IMR-90 (cell line): ENCODE measurements at regions not wholly inside any gene's neighbourhood (a gene's known extent, or its start where the extent isn't known, plus 50 kb on each side); places are given as distances from the start of the nearest gene placed in this dataset.

Experiments
- ATAC-seq: fragments of 200-7000 bp; cut with Tn5 transposase; 2 replicates; pipeline ENCODE4 v1.9.1; 2020; ENCODE audit warnings: low read depth, mild to moderate bottlenecking, moderate library complexity
- BruUV-seq: library from RNA; stranded (reverse); fragments of 400-500 nt; replicated peaks from 2 replicates; lab custom pipeline; 2021; lab: Mats Ljungman, UMichigan
- CTCF ChIA-PET: fragments of 300-600 bp; formaldehyde crosslinking; extraction: SDS; loops from one replicate; lab custom pipeline; 2021; ENCODE audit warnings: antibody characterized with exemption; lab: Yijun Ruan, JAX
- POLR2A ChIA-PET: fragments of 300-600 bp; sonication (Branson Sonifier 250); formaldehyde crosslinking; loops from one replicate; lab custom pipeline; 2022; ENCODE audit warnings: antibody characterized with exemption; ENCODE audit not compliant: unreplicated experiment; lab: Charles Lee
- DNase-seq: peaks from one replicate; pipeline ENCODE4 v3.0.0; 2013
- H2AFZ ChIP-seq: replicated peaks from 2 replicates; pipeline ENCODE3; 2013; ENCODE audit warnings: low read length, mild to moderate bottlenecking; ENCODE audit not compliant: poor library complexity
- H2AK5ac ChIP-seq: 2 replicates; pipeline ENCODE4 v1.6.1; 2013; ENCODE audit warnings: low read depth, low read length, inconsistent platforms
- H2AK9ac ChIP-seq: replicated peaks from 2 replicates; pipeline ENCODE3; 2013; ENCODE audit warnings: mild to moderate bottlenecking, low read depth, low read length, moderate library complexity; ENCODE audit not compliant: poor library complexity
- H2BK120ac ChIP-seq: 2 replicates; pipeline ENCODE4 v1.6.1; 2013; ENCODE audit warnings: low read depth, low read length, inconsistent platforms
- H2BK15ac ChIP-seq: 3 replicates; pipeline ENCODE4 v1.6.1; 2013; ENCODE audit warnings: low read depth, low read length, inconsistent platforms
- H2BK20ac ChIP-seq: 2 replicates; pipeline ENCODE4 v1.6.1; 2013; ENCODE audit warnings: low read depth, mild to moderate bottlenecking, inconsistent platforms, low read length, moderate library complexity
- H2BK5ac ChIP-seq: 2 replicates; pipeline ENCODE4 v1.6.1; 2013; ENCODE audit warnings: mild to moderate bottlenecking, low read depth, low read length, inconsistent platforms; ENCODE audit not compliant: poor library complexity, severe bottlenecking
- H3K14ac ChIP-seq: replicated peaks from 2 replicates; pipeline ENCODE4 v1.6.1; 2013; ENCODE audit warnings: low read depth, low read length, inconsistent platforms
- H3K18ac ChIP-seq: 2 replicates; pipeline ENCODE4 v1.6.1; 2013; ENCODE audit warnings: low read depth, low read length, control low read depth
- H3K23ac ChIP-seq: 2 replicates; pipeline ENCODE4 v1.6.1; 2013; ENCODE audit warnings: low read depth, low read length, inconsistent platforms
- H3K27ac ChIP-seq: 2 replicates; pipeline ENCODE4 v1.5.1; 2013; ENCODE audit warnings: mild to moderate bottlenecking, control low read depth, low read length; ENCODE audit not compliant: insufficient read depth
- H3K27me3 ChIP-seq: 2 replicates; pipeline ENCODE4 v1.6.1; 2013; ENCODE audit warnings: low read length; ENCODE audit not compliant: control insufficient read depth, insufficient read depth
- H3K36me3 ChIP-seq: 2 replicates; pipeline ENCODE4 v1.6.1; 2013; ENCODE audit warnings: low read length, mixed read lengths; ENCODE audit not compliant: control insufficient read depth, insufficient read depth
- H3K4ac ChIP-seq: 2 replicates; pipeline ENCODE4 v1.6.1; 2013; ENCODE audit warnings: low read depth, low read length, inconsistent platforms
- H3K4me1 ChIP-seq: 2 replicates; pipeline ENCODE4 v1.6.1; 2013; ENCODE audit warnings: low read length, mixed read lengths; ENCODE audit not compliant: control insufficient read depth, insufficient read depth
- H3K4me2 ChIP-seq: 2 replicates; pipeline ENCODE4 v1.6.1; 2013; ENCODE audit warnings: low read depth, mild to moderate bottlenecking, control low read depth, low read length, moderate library complexity
- H3K4me3 ChIP-seq: 2 replicates; pipeline ENCODE4 v1.5.1; 2013; ENCODE audit warnings: low read depth, mild to moderate bottlenecking, control low read depth, low read length, moderate library complexity; ENCODE audit not compliant: insufficient read depth
- H3K56ac ChIP-seq: 2 replicates; pipeline ENCODE4 v1.6.1; 2013; ENCODE audit warnings: low read length, inconsistent platforms; ENCODE audit not compliant: insufficient read depth; ENCODE audit errors: extremely low read depth
- H3K79me1 ChIP-seq, 2 experiments: 2 replicates each; pipeline ENCODE4 v1.6.1; 2013; ENCODE audit warnings: low read length in 2 of 2, inconsistent platforms in 1 of 2, low read depth in 1 of 2
- H3K9ac ChIP-seq: 2 replicates; pipeline ENCODE4 v1.6.1; 2013; ENCODE audit warnings: low read depth, low read length, control low read depth
- H3K9me1 ChIP-seq: 2 replicates; pipeline ENCODE4 v1.6.1; 2013; ENCODE audit warnings: low read length, inconsistent platforms; ENCODE audit not compliant: insufficient read depth
- H3K9me3 ChIP-seq: 2 replicates; pipeline ENCODE4 v1.6.1; 2013; ENCODE audit warnings: low read length; ENCODE audit not compliant: control insufficient read depth, insufficient read depth
- H4K20me1 ChIP-seq: 2 replicates; pipeline ENCODE4 v1.6.1; 2013; ENCODE audit warnings: low read length, inconsistent platforms; ENCODE audit not compliant: insufficient read depth
- H4K5ac ChIP-seq: 2 replicates; pipeline ENCODE4 v1.6.1; 2013; ENCODE audit warnings: mild to moderate bottlenecking, low read depth, low read length, control low read depth
- H4K8ac ChIP-seq, 2 experiments: 2 replicates each; pipeline ENCODE4 v1.6.1; 2013; ENCODE audit warnings: low read depth in 2 of 2, low read length in 2 of 2, control low read depth in 1 of 2, inconsistent platforms in 1 of 2
- H4K91ac ChIP-seq: 2 replicates; pipeline ENCODE4 v1.6.1; 2013; ENCODE audit warnings: low read depth, low read length, inconsistent platforms; ENCODE audit not compliant: insufficient read depth
- BHLHE40 ChIP-seq: fragments of 150-350 bp; IDR thresholded peaks from 2 replicates; pipeline ENCODE4 v1.6.1; 2016; ENCODE audit warnings: mild to moderate bottlenecking, low read depth, low read length
- CEBPB ChIP-seq: IDR thresholded peaks from 2 replicates; pipeline ENCODE4 v1.6.1; 2012; ENCODE audit warnings: low read depth, low read length, improper control_type of control experiment
- CHD1 ChIP-seq: IDR thresholded peaks from 2 replicates; pipeline ENCODE4 v1.6.1; 2012; ENCODE audit warnings: low read depth, low read length, improper control_type of control experiment
- CTCF ChIP-seq: conservative IDR thresholded peaks from 2 replicates; pipeline ENCODE4 v1.5.1; 2012; ENCODE audit warnings: mild to moderate bottlenecking, low read depth, low read length, improper control_type of control experiment
- FOS ChIP-seq: fragments of 150-350 bp; IDR thresholded peaks from 2 replicates; pipeline ENCODE4 v1.6.1; 2016; ENCODE audit warnings: low read depth, low read length
- MAFK ChIP-seq: IDR thresholded peaks from 2 replicates; pipeline ENCODE4 v1.6.1; 2012; ENCODE audit warnings: low read depth, low read length, improper control_type of control experiment
- MAZ ChIP-seq: IDR thresholded peaks from 2 replicates; pipeline ENCODE4 v1.6.1; 2012; ENCODE audit warnings: low read depth, mild to moderate bottlenecking, low read length, improper control_type of control experiment, moderate library complexity, borderline replicate concordance
- MXI1 ChIP-seq: IDR thresholded peaks from 2 replicates; pipeline ENCODE4 v1.6.1; 2012; ENCODE audit warnings: low read depth, mild to moderate bottlenecking, low read length, moderate library complexity, borderline replicate concordance
- NFE2L2 ChIP-seq: fragments of 150-350 bp; IDR thresholded peaks from 2 replicates; pipeline ENCODE4 v1.6.1; 2016; ENCODE audit warnings: low read depth, mild to moderate bottlenecking, low read length
- POLR2A ChIP-seq: IDR thresholded peaks from 2 replicates; pipeline ENCODE4 v1.6.1; 2012; ENCODE audit warnings: mild to moderate bottlenecking, low read depth, low read length
- RAD21 ChIP-seq: IDR thresholded peaks from 2 replicates; pipeline ENCODE4 v1.6.1; 2012; ENCODE audit warnings: low read length, improper control_type of control experiment
- RCOR1 ChIP-seq: IDR thresholded peaks from 2 replicates; pipeline ENCODE4 v1.6.1; 2012; ENCODE audit warnings: mild to moderate bottlenecking, low read length, improper control_type of control experiment; ENCODE audit not compliant: insufficient replicate concordance
- RFX5 ChIP-seq: IDR thresholded peaks from 2 replicates; pipeline ENCODE4 v1.8.0; 2012; ENCODE audit warnings: low read depth, mild to moderate bottlenecking, low read length, moderate library complexity
- SMC3 ChIP-seq: fragments of 150-350 bp; IDR thresholded peaks from 2 replicates; pipeline ENCODE4 v1.6.1; 2016; ENCODE audit warnings: low read depth, mild to moderate bottlenecking, antibody characterized with exemption, low read length, moderate library complexity
- WGBS, 2 experiments: methylation state at CpG; one replicate each; pipeline versions ENCODE4 v1.1.5 to v1.1.7; 2013; ENCODE audit warnings: missing lambda C conversion rate in 2 of 2; ENCODE audit not compliant: insufficient read length in 1 of 2; ENCODE audit errors: extremely low coverage in 2 of 2; 5-methylcytosine and 5-hydroxymethylcytosine counted together
- dilution Hi-C: fragments of 300-500 bp; cut with HindIII; formaldehyde crosslinking; loops from one replicate; pipeline ENCODE4 v1.14.3; 2018; ENCODE audit warnings: low sequenced_read_pairs; ENCODE audit not compliant: unreplicated experiment
- in situ Hi-C: fragments of 300-500 bp; cut with MboI; formaldehyde crosslinking; loops from 3 replicates; pipeline ENCODE4 v1.14.3; 2019; ENCODE audit warnings: low sequenced_read_pairs, inconsistent platforms, mixed read lengths
- intact Hi-C: fragments of 100-400 bp; cut with micrococcal nuclease; formaldehyde crosslinking; loops from 2 replicates; pipeline ENCODE4 v1.10.0; 2022
- TF ChIP-seq, protein P1 (sequence below): fragments of 150-350 bp; IDR thresholded peaks from 2 replicates; pipeline ENCODE4 v1.6.1; 2016; ENCODE audit warnings: low read depth, mild to moderate bottlenecking, low read length, moderate library complexity, borderline replicate concordance
- TF ChIP-seq, protein P2 (sequence below): fragments of 150-350 bp; IDR thresholded peaks from 2 replicates; pipeline ENCODE4 v1.6.1; 2017; ENCODE audit warnings: mild to moderate bottlenecking, antibody characterized with exemption, low read length, low read depth

DNA sequence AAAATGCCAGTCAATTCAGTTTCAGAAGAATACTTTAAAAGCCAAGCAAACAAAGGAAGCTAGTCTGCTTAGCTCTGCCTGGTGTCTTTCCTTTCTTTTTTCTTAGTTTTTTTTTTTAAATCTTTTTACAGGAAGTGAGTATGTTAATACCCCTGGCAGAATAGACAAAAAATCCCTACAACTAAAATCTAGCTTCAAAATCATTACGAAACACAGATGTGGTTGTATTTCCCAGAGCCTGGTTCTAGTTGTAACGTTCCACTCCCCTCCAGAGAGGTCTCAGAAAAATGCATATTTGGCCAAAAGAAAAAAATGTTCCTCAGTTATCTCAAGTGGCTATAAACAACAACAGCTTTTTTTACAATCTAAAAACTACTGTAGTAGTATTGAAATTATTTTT, 202.1 kb upstream of the RND3 start:
- H3K4me2 ChIP-seq, result no peak overlapping the region
- H4K20me1 ChIP-seq, result no peaks in the 10 kb centered on the region
- no CpG with 5 or more reads among the region's 2 CpGs for WGBS, 2 experiments
- dilution Hi-C loops (no loop called here), in situ Hi-C loops (no loop called here), intact Hi-C loops (no loop called here)
- CTCF ChIA-PET, result interaction anchor here (0.6 to 1.5 kb wide), 2 partner anchors 8 to 523 kb away, joined by 3 to 4 read pairs; no protein-coding TSS in a partner anchor
- H3K56ac ChIP-seq, result no peak overlapping the region
- no peak overlapping the region for H3K4me3 ChIP-seq
- no peak overlapping the region for H2AK5ac ChIP-seq
- H4K5ac ChIP-seq, result no peak overlapping the region
- POLR2A ChIA-PET, result interaction anchor here (0.8 kb wide), 1 partner anchor 22 kb away, joined by 4 read pairs; no protein-coding TSS in a partner anchor
- ATAC-seq (no peak), DNase-seq (no peak)
- H3K4me1 ChIP-seq, result peaks cover 4% of the 10 kb centered on the region; the same call in 1 of the 2 replicates
- no peak overlapping the region for H2BK120ac ChIP-seq
- H3K9me3 ChIP-seq, result no peaks in the 10 kb centered on the region
- TF ChIP-seq MXI1 (no peak), RAD21 (no peak), MAFK (no peak), NFE2L2 (no peak), POLR2A (no peak), SMC3 (no peak), CEBPB (no peak), MAZ (no peak), RCOR1 (no peak), CTCF (no peak), BHLHE40 (no peak), FOS (no peak), RFX5 (no peak), CHD1 (no peak)
- TF ChIP-seq, protein P1, sequence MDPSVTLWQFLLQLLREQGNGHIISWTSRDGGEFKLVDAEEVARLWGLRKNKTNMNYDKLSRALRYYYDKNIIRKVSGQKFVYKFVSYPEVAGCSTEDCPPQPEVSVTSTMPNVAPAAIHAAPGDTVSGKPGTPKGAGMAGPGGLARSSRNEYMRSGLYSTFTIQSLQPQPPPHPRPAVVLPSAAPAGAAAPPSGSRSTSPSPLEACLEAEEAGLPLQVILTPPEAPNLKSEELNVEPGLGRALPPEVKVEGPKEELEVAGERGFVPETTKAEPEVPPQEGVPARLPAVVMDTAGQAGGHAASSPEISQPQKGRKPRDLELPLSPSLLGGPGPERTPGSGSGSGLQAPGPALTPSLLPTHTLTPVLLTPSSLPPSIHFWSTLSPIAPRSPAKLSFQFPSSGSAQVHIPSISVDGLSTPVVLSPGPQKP, result no peak
- TF ChIP-seq, protein P2, sequence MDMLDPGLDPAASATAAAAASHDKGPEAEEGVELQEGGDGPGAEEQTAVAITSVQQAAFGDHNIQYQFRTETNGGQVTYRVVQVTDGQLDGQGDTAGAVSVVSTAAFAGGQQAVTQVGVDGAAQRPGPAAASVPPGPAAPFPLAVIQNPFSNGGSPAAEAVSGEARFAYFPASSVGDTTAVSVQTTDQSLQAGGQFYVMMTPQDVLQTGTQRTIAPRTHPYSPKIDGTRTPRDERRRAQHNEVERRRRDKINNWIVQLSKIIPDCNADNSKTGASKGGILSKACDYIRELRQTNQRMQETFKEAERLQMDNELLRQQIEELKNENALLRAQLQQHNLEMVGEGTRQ, result no peak
- no peak overlapping the region for H3K27ac ChIP-seq
- no peaks in the 10 kb centered on the region for H3K27me3 ChIP-seq
- no TSS peak for BruUV-seq
- H3K18ac ChIP-seq, result no peak overlapping the region
- H2BK20ac ChIP-seq, result no peak overlapping the region
- H3K14ac ChIP-seq, result no peak overlapping the region
- no peak overlapping the region for H2AFZ ChIP-seq
- H3K4ac ChIP-seq, result no peak overlapping the region
- H3K23ac ChIP-seq, result no peak overlapping the region
- no peak overlapping the region for H4K91ac ChIP-seq
- H2AK9ac ChIP-seq, result no peak overlapping the region
- H4K8ac ChIP-seq, result no peak overlapping the region
- H2BK5ac ChIP-seq, result no peak overlapping the region
- no peak overlapping the region for H2BK15ac ChIP-seq
- H3K36me3 ChIP-seq, result no peaks in the 10 kb centered on the region
- H3K9me1 ChIP-seq, result no peaks in the 10 kb centered on the region
- no peaks in the 10 kb centered on the region for H3K79me1 ChIP-seq
- no peak overlapping the region for H3K9ac ChIP-seq
